GM12864 (cell line): ENCODE measurements at regions not wholly inside any gene's neighbourhood (a gene's known extent, or its start where the extent isn't known, plus 50 kb on each side); places are given as distances from the start of the nearest gene placed in this dataset.
"Not testable (repeated sequence)": the region's sequence is repeated elsewhere in the genome, so short reads cannot be mapped to it uniquely, and the experiment has no call there.

Experiments used
- DNase-seq: peaks from one replicate; pipeline ENCODE4 v3.0.0-alpha.2; 2011; ENCODE audit warnings: low read depth
- H3K4me3 ChIP-seq: 2 replicates; pipeline ENCODE4 v1.5.1; 2011; ENCODE audit warnings: mild to moderate bottlenecking, low read depth, low read length, control low read depth
- CTCF ChIP-seq: IDR thresholded peaks from 2 replicates; pipeline ENCODE4 v1.5.1; 2011; ENCODE audit warnings: low read depth, mild to moderate bottlenecking, moderate library complexity, low read length, control low read depth, inconsistent platforms; ENCODE audit errors: missing control alignments

GRCh38 chr13:22961835-22962537 is 218.8 kb upstream of the SGCG start:
- TF ChIP-seq CTCF, result no peak
- H3K4me3 ChIP-seq, result no peak overlapping the region
- no peak for DNase-seq

GRCh38 chr13:22963384-22964053 is 217.3 kb upstream of the SGCG start:
- H3K4me3 ChIP-seq, DNase-seq: not testable (repeated sequence)

- no peak for TF ChIP-seq CTCF
- no peak for DNase-seq
- H3K4me3 ChIP-seq, result no peak overlapping the region
Measured at GRCh38 chr13:22964245-22964966, 216.4 kb upstream of the SGCG start.

GRCh38 chr13:22965011-22965857 is 215.5 kb upstream of the SGCG start:
- H3K4me3 ChIP-seq, result not testable (repeated sequence)

GRCh38 chr13:22965858-22966239 is 214.9 kb upstream of the SGCG start:
- DNase-seq, H3K4me3 ChIP-seq: not testable (repeated sequence)

More at GRCh38 chr13:22965011-22965857, 215.5 kb upstream of the SGCG start:
- DNase-seq, result not testable (repeated sequence)

- DNase-seq, H3K4me3 ChIP-seq: not testable (repeated sequence)
Measured at GRCh38 chr13:22966753-22967152, 214.0 kb upstream of the SGCG start.

- no peak overlapping the region for H3K4me3 ChIP-seq
- TF ChIP-seq CTCF, result no peak
- DNase-seq, result no peak
Measured at GRCh38 chr13:22967669-22968068, 213.1 kb upstream of the SGCG start.

- no peak for TF ChIP-seq CTCF
- no peak for DNase-seq
- H3K4me3 ChIP-seq, result no peak overlapping the region
Measured at GRCh38 chr13:22979952-22980351, 200.8 kb upstream of the SGCG start.
